ENCODE measurements at regions not wholly inside any gene's neighbourhood (a gene's known extent, or its start where the extent isn't known, plus 50 kb on each side); places are given as distances from the start of the nearest gene placed in this dataset.

- no peak for TF ChIP-seq CTCF (tag by site-specific recombination; IDR thresholded peaks at IDR 0.05)
- no peak for TF ChIP-seq SCRT2 (tag by site-specific recombination; IDR thresholded peaks at IDR 0.05)
- TF ChIP-seq TSHZ1 (tag by site-specific recombination; IDR thresholded peaks at IDR 0.05; ENCODE audit: borderline replicate concordance), result no peak
- no peak for TF ChIP-seq GFI1B (tag by site-specific recombination; IDR thresholded peaks at IDR 0.05)
- no peak for TF ChIP-seq SP2 (tag by site-specific recombination; IDR thresholded peaks at IDR 0.05)
- no peak for TF ChIP-seq MEIS1 (CRISPR knock-in tag; IDR thresholded peaks at IDR 0.05; ENCODE audit: borderline replicate concordance)
These were observed 180.4 kb downstream of the KIF26A start for GRCh38 chr14:104318558-104319490.

All from HEK293 (cell line).